Colon (tissue), 2 donors: ENCODE measurements at regions not wholly inside any gene's neighbourhood (a gene's known extent, or its start where the extent isn't known, plus 50 kb on each side); places are given as distances from the start of the nearest gene placed in this dataset.
"Not testable (repeated sequence)": the region's sequence is repeated elsewhere in the genome, so short reads cannot be mapped to it uniquely, and the experiment has no call there.

Source experiments
- FAIRE-seq: peaks from 2 replicates; lab custom pipeline; 2012; peaks lifted over from hg19 to GRCh38; lab: Jason Lieb, UNC
- donor health status: control.
- donor health status: control.

DNA sequence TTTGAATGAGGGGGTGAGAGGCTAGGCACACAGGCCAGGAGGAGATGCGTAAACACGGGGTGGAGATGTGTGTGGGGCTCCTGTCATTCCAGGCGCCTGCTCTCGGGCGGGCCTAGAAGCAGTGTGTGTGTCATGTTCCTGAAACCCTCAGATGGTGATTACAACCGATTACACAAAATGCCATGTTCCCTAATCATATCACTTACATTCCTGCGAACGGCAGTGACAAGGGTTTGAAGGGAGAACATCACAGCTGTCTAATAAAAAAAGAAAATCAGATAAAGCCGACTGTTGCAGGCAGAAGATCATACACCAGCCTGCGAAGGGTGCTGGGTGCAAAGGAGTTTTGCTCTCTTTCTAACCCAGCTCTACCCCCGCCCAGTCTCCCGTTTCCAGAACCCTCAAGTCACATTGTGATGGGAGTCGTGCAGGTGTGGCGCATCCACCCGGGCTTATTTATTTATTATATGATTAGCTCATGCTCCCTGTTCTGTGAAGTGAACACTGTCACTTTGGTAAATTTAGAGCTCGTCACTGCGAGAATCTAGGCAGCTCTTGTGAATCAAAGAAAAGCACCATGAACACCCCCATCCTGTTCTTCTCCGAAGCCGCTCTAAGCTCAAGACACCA is 140.3 kb downstream of the NR2F2 start:
- no peak for FAIRE-seq

DNA sequence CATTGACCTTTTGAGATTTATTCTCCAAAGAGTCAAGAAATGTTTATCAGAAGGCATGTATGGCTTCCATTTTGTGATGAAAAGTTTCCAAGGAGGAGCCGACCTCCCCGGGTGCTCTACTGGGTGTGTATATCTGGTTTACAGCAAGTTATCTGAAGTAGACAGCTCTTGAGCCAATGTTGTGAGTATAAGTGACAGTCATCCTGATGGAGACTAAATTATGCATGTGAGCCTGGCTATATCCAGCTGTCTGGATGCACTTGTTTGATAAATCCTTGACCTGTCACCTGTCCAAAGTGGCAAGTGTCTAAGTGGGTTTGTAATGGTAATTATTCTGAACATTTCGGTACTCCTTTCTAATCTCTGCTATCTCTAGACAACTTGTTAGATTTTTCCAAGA is 142.2 kb downstream of the NR2F2 start:
- no peak for FAIRE-seq

DNA sequence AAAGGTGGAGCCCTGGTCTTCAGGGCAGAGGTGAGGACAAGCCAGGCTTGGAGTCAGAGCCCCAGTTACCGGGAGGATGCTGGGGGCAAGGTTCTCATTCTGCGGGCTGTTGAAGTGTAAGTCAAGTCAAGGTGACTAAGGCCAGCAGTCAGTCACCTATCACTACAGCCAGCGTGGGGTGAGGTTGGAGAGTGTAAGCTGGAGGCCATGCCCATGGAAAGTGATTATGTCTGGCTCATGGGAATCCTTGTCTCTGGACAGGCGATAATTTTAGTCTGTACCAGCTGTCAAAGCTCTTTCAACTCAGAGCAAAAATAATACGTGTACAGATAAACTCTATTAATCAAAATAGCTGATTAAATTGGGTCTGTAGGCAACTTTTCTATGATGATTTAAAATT is 143.1 kb downstream of the NR2F2 start:
- no peak for FAIRE-seq

DNA sequence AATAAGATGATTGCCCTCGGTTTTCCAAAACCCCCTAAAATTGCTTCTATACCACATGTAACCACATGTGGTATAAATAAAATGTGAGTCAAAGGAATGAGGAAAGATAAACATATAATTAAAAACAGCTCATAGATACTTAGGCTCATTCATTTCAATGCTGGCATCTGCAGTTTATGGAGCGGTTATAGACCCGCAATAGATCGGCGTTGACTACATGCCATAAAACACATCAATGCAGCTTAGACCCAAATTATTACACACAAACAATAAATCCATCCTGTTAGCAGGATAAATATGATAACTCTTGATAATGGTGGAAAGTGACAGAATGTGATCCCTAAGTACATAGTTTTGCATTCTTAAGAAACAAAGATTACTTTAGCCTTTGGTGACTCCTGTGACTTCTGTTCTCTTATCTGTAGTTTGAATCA is 143.7 kb downstream of the NR2F2 start:
- no peak for FAIRE-seq

DNA sequence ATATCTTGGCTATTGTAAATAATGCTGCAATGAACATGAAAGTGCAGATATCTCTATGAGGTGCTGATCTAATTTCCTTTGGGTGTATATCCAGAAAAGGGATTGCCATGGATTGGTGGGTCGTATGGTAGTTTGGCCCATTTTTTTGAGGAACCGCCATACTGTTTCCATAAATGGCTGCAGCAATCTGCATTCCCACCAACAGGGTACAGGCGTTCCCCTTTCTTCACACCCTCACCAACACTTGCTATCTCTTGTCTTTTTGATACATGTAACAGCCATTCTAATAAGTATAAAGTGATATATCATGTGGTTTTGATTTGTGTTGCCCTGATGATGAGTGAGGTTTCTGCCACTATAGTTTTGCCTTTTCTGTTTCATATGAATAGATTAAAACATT is 146.7 kb downstream of the NR2F2 start:
- no peak for FAIRE-seq

DNA sequence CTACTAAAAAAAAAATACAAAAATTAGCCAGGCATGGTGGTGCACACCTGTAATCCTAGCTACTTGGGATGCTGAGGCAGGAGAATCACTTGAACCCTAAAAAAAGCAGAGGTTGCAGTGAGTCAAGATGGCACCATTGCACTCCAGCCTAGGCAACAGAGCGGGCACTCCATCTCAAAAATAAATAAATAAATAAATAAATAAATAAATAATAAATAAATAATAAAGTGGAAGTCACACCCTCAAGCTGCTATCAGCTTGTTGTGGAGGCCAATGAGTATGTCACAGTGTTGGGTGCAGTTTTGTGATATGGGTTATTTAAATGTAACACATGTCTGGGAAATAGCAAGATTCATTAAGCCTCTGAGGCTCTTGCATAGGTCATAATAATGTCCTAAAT is 153.9 kb downstream of the NR2F2 start:
- not testable (repeated sequence) for FAIRE-seq

DNA sequence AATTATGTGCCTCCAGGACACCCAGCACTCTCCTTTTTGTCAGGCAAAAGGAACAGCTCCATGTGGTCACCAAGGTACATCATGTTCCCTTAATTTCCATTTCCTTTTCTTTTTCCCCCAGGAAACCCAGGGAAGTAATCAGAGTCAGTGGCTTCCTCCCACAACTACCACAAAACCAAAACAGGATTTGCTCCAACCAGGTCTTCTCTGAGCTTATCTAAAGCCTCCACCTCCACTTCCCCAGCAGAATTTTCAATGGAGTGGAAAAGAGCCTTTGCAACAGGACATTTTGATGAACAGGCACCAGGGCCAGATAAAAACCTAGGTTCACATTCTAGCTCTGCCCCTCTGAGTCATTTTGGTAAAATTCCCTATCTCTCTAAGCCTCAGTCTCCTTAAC is 154.3 kb downstream of the NR2F2 start:
- no peak for FAIRE-seq

DNA sequence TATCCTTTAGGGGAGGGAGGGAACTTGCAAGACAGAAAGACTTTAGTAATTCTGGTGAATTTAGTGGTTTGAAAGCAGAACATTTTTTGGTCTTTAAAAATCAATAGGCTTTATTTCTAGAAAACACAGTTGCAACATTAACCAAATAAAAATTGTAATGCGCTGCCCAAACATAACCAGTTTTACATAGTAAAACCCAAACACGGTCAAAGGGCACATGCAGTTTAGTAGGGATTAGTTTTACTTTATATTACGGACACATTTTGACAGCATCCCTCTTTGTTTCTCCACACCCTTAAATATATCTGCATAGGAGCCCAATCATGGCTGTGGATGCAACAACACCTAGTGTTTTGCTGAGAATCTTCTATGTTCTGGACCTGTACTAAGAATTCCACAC is 156.7 kb downstream of the NR2F2 start:
- FAIRE-seq, result no peak

DNA sequence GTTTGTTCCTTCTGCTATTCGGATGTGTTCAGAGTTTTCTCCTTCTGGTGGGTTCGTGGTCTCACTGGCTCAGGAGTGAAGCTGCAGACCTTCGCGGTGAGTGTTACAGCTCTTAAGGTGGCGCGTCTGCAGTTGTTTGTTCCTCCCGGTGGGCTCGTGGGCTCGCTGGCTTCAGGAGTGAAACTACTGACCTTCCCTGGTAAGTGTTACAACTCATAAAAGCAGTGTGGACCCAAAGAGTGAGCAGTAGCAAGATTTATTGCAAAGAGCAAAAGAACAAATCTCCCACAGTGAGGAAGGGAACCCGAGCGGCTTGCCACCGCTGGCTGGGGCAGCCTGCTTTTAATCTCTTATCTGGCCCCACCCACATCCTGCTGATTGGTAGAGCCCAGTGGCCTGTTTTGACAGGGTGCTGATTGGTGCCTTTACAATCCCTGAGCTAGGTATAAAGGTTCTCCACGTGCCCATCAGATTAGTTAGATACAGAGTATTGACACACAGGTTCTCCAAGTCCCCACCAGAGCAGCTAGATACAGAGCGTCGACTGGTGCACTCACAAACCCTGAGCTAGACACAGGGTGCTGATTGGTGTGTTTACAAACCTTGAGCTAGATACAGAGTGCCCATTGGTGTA is 160.7 kb downstream of the NR2F2 start:
- FAIRE-seq, result not testable (repeated sequence)

DNA sequence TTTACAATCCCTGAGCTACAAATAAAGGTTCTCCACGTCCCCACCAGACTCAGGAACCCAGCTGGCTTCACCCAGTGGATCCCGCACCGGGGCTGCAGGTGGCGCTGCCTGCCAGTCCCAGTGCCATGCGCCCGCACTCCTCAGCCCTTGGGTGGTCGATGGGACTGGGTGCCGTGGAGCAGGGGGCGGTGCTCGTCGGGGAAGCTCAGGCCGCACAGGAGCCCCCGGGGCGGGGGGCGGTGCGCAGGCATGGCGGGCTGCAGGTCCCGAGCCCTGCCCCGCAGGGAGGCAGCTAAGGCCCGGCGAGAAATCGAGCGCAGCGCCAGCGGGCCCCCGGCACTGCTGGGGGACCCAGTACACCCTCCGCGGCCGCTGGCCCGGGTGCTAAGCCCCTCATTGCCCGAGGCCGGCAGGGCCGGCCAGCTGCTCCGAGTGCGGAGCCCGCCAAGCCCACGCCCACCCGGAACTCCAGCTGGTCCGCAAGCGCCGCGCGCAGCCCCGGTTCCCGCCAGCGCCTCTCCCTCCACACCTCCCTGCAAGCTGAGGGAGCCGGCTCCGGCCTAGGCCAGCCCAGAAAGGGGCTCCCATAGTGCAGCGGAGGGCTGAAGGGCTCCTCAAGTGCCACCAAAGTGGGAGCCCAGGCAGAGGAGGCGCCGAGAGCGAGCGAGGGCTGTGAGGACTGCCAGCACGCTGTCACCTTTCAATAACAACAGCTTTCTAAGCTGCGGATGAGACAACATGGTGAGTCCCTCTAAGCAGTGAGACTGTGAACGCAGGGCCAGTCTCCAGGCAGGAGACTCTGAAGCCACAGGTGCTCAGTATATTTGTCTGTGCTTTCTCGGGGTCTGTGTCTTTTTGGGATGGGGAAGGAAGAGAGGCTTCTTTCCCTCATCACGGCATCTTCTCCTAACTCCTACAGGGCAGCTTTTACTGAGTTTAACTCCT is 161.5 kb downstream of the NR2F2 start:
- not testable (repeated sequence) for FAIRE-seq

DNA sequence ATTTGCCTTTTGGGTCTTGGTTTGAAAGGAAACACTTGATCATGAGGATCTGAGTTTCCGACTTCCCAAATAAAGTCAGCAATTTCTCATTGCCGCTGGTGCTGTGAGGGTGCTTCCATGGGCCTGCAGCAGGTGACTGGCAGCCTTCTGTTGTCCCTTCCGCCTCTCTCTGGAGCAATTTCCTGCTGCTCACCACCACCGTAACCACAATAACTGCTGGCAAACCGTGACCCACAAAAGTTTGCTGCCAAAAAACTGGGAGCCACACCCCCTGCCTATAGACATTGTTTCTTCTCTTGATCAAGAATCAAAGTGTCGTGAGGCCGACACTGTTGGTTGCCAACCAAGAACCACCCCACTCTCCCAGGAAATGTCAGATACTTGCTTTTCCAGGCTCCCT is 164.0 kb downstream of the NR2F2 start:
- no peak for FAIRE-seq

DNA sequence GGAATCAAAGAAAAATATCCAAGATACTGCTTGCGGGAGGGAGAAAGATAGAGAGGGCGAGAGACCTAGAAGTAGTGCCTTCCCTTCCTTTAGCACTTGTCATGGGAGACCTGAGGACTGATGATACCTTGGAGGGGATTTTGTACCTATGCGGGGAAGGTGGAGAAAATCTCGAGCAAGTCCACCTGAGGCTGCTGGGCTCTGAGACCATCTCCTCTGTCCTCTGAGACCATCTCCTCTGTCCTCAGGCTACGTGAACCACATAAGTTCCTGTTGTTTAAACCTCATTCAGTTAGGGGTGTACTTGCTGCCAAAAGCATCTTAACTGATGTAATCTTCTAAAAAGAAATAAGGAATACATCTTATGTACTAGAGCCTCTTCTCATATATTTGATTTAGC is 164.9 kb downstream of the NR2F2 start:
- FAIRE-seq, result no peak

DNA sequence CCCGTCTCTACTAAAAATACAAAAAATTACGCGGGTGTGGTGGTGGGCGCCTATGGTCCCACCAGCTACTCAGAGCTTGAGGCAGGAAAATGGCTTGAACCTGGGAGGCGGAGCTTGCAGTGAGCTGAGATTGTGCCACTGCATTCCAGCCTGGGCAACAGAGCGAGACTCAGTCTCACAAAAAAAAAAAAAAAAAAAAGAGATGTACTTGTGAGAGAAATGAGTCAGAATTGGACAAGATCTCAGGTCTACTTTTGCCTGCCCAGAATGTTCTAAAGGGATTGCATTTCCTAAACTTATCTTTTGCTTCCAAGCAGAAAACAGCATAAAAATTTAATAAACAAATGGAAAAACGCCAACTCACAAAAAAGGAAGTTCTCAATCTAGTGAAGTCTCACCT is 167.5 kb downstream of the NR2F2 start:
- no peak for FAIRE-seq

DNA sequence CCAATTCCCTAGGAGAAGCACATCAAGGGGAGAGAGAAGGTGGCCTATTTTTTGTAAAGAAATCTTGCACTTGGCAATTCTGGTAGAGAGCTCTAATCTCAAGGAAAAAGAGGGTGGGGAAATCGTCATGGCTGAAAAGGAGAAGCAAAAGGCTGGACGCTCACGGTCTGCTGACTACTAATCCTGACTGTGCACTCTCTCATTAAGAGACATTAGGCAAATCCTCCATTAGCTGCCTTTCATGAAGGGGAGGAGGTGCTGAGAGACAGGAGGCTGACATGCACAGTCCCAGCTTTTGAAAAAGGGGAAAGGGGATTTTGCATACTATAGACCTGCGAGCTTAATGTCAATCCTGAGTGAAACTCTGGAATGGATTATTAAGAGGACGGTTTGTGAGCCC is 170.0 kb downstream of the NR2F2 start:
- FAIRE-seq, result no peak

DNA sequence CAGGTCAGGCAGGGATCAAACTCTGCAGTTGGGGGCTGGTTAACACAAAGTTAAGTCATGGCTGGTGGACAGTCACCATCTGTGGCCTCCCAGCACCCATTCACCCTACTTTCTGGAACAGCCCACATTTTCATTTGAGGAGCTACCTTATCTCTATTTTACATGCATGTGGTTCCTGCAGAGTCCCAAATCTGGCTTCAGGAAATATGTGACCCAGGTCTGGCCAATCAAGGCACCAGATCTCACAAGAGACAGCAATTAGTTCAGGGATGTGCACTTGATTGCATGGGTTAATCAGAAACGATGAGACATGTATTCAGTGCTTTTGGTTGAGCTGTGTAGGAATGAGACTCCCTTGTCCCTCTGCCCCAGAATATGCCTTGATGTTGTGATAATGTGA is 170.9 kb downstream of the NR2F2 start:
- FAIRE-seq, result no peak

DNA sequence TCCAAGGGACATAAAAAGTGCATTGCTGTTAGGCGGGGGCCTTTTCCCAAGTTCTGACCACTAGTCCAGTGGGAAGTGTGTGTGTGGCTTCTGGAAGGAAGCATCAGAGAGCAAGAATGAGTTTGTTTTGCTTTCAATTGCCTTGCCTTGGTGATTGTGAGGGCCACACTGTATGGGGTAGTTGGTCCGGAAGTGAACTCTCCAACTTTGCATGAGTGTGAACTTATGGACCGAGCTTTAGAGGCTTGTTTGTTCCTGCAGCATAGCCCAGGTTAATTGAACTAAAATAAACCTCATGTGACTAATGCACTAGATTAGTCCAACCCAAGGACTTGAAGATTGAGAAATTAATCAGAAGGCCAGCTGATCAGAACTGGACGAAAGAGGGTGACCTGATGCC is 171.7 kb downstream of the NR2F2 start:
- FAIRE-seq, result no peak

DNA sequence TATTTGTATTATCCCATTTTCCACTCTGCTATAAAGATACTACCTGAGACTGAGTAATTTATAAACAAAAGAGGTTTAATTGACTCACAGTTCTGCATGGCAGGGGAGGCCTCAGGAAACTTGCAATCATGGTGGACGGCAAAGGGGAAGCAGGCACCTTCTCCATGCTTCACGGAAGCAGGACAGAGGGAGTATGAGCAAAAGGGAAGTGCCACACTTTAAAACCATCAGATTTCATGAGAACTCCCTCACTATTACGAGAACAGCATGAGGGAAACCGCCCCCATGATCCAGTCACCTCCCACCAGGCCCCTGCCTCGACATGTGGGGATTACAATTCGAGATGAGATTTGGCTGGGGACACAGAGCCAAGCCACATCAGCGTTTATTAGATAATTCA is 172.8 kb downstream of the NR2F2 start:
- FAIRE-seq, result no peak

DNA sequence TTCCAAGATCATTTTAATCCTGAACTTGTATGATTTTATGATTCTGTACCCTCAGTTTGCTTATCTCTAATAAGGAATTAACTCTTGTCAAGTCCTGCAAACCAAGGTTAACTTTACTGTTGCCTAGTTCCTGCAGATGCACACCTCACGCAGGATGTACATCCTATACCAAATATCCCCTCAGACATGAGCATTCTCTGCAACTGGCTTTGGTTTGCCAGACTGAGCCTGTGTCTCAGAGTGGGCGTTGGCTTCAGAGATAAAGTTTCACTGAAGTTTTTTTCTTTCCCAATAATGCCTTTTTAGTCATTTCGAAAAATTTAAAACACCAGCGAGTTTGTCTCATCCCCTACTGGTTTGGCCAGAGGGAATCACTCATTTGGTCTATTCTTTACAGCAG is 173.9 kb downstream of the NR2F2 start:
- FAIRE-seq, result no peak

DNA sequence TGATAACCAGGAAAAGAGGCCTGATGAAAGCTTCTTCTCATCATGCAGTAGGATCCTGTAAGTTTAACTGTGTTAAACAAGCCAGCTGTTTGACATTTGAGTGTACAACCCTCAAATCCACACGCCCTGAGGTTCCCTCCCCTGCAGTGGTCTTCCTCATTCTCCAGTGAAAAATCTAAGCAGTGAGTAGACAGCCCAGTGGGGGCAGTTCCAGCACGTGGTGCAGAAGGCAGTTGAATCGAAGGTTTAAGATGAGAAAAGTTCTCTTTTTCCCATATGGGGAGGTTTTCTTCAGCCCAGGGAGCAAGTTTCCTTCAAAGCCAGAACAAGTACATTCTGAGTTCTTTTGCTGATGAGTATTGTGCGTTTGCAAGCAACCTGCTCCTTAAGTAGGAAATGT is 174.5 kb downstream of the NR2F2 start:
- FAIRE-seq, result no peak

DNA sequence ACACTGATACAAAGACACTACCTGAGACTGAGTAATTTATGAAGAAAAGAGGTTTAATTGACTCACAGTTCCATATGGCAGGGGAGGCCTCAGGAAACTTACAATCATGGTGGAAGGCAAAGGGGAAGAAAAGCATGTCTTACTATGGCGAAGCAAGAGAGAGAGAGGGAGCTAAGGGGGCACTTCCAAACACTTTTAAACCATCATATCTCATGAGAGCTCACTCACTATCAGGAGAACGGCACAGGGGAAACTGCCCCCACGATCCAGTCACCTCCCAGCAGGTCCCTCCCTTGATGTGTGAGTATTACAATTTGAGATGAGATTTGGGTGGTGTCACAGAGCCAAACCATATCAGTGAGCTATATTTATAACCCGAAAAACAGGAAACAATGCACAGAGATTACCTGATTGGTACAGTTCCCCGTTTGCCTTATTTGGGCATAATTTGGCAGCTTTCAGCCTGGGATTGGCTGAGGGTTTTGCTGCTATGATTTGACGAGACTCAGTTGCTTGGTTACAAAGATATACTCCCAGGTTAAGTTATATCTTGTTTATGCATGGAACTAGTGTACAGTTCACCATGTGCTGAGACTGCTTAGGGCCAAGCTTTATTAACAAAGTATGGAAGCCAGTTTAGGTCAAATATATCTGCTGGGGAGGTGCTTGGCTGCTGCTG is 184.2 kb downstream of the NR2F2 start:
- no peak for FAIRE-seq

DNA sequence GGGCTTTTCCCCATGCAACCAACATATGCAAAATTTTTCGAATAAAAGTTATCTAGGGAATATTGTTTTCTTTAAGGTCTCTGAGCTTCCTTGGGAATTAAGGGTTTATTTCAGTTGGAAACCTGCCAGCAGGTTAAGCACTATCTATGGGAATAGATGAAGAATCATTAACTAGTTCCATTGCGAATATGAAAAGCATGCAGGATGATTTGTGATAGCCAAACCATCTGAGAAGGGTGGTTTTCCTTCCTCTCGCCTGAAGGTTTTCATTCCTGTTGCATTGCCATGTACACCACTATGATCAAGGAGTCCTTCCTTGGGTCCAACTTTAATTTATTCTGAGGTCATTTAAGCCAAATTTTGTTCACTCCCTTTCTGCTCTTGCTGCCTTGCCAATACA is 184.9 kb downstream of the NR2F2 start:
- FAIRE-seq, result no peak

DNA sequence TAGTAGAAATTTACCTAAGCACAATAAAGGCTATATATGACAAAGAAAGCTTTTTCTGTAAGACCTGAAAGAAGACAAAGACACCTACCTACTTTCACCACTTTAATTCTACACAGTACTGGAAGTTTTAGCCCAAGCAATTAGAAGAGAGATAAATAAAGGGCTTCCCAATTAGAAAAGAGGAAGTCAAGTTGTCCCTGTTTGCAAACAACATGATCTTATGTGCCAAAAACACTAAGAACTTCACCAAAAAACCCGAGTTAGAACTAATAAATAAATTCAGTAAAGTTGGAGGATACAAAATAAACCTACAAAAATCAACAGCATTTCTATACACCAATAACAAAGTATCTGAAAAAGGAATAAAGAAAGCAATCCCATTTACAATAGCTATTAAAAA is 190.9 kb downstream of the NR2F2 start:
- no peak for FAIRE-seq
